Endodermal cell (in vitro differentiated cells): ENCODE measurements at regions not wholly inside any gene's neighbourhood (a gene's known extent, or its start where the extent isn't known, plus 50 kb on each side); places are given as distances from the start of the nearest gene placed in this dataset.

ENCODE experiments used
- DNase-seq: peaks from one replicate; pipeline ENCODE4 v3.0.0-alpha.2; 2017
- H3K27ac ChIP-seq: 2 replicates; pipeline ENCODE4 v1.5.1; 2013; ENCODE audit warnings: mild to moderate bottlenecking, low read depth, low read length, moderate library complexity
- H3K27me3 ChIP-seq: 2 replicates; pipeline ENCODE4 v1.6.1; 2013; ENCODE audit warnings: mild to moderate bottlenecking, low read length, moderate library complexity; ENCODE audit not compliant: insufficient read depth, control insufficient read depth, poor library complexity, severe bottlenecking
- H3K36me3 ChIP-seq: 2 replicates; pipeline ENCODE4 v1.7.0; 2013; ENCODE audit warnings: mild to moderate bottlenecking, low read length, moderate library complexity; ENCODE audit not compliant: control insufficient read depth, insufficient read depth
- H3K4me1 ChIP-seq: one replicate; pipeline ENCODE4 v1.7.0; 2013; ENCODE audit warnings: low read length; ENCODE audit not compliant: control insufficient read depth, insufficient read depth
- H3K4me3 ChIP-seq: 2 replicates; pipeline ENCODE4 v1.5.1; 2013; ENCODE audit warnings: mild to moderate bottlenecking, low read length, moderate library complexity
- H3K9ac ChIP-seq: 2 replicates; pipeline ENCODE4 v1.6.1; 2013; ENCODE audit warnings: mild to moderate bottlenecking, low read length, moderate library complexity; ENCODE audit not compliant: poor library complexity, severe bottlenecking; ENCODE audit errors: extremely low read depth
- H3K9me3 ChIP-seq: 2 replicates; pipeline ENCODE4 v1.6.1; 2013; ENCODE audit warnings: mild to moderate bottlenecking, low read length, moderate library complexity; ENCODE audit not compliant: control insufficient read depth
- H3K27ac Mint-ChIP-seq: 2 replicates; pipeline ENCODE4 v1.8.0; 2020; ENCODE audit warnings: mixed read lengths
- H3K27me3 Mint-ChIP-seq: 2 replicates; pipeline ENCODE4 v1.8.0; 2021; ENCODE audit warnings: mild to moderate bottlenecking, mixed read lengths; ENCODE audit not compliant: insufficient read depth
- H3K36me3 Mint-ChIP-seq: 2 replicates; pipeline ENCODE4 v1.8.0; 2020; ENCODE audit warnings: low read depth, mixed read lengths
- H3K4me1 Mint-ChIP-seq: 2 replicates; pipeline ENCODE4 v1.8.0; 2020; ENCODE audit warnings: mixed read lengths
- H3K4me3 Mint-ChIP-seq: 2 replicates; pipeline ENCODE4 v1.8.0; 2020; ENCODE audit warnings: mild to moderate bottlenecking, moderate library complexity, mixed read lengths
- H3K9me3 Mint-ChIP-seq: 2 replicates; pipeline ENCODE4 v1.8.0; 2020; ENCODE audit warnings: mild to moderate bottlenecking, mixed read lengths
- CTCF ChIP-seq: fragments of 200-600 bp; sonication (generic); conservative IDR thresholded peaks from 2 replicates; pipeline ENCODE4 v1.5.0; 2021; ENCODE audit warnings: antibody characterized with exemption, mild to moderate bottlenecking
- WGBS, 2 experiments: methylation state at CpG; one replicate each; pipeline versions ENCODE4 v1.1.5 to v1.1.7; 2013; ENCODE audit warnings: missing lambda C conversion rate in 2 of 2, mixed read lengths in 1 of 2; ENCODE audit not compliant: insufficient coverage in 1 of 2, insufficient read length in 1 of 2; 5-methylcytosine and 5-hydroxymethylcytosine counted together

GRCh38 chr22:27692243-27692642 is 109.3 kb downstream of the MN1 start:
- no peak overlapping the region for H3K27ac Mint-ChIP-seq
- H3K36me3 ChIP-seq: no peaks in the 10 kb centered on the region
- no peaks in the 10 kb centered on the region for H3K27me3 Mint-ChIP-seq
- peaks cover 17% of the 10 kb centered on the region for H3K4me1 Mint-ChIP-seq
- no peak overlapping the region for H3K9ac ChIP-seq
- H3K9me3 Mint-ChIP-seq: peaks cover 6% of the 10 kb centered on the region
- H3K4me1 ChIP-seq: no peaks in the 10 kb centered on the region
- peaks cover 26% of the 10 kb centered on the region for H3K36me3 Mint-ChIP-seq
- peaks cover 4% of the 10 kb centered on the region for H3K9me3 ChIP-seq
- DNase-seq: no peak
- 72 to 84% methylated on average over 3 to 4 of the region's 4 CpGs for WGBS, 2 experiments
- no peak overlapping the region for H3K4me3 ChIP-seq
- H3K27ac ChIP-seq: no peak overlapping the region
- H3K4me3 Mint-ChIP-seq: no peak overlapping the region
- peak; percentile 41 for TF ChIP-seq CTCF
- no peaks in the 10 kb centered on the region for H3K27me3 ChIP-seq

GRCh38 chr22:27695925-27696324 is 105.6 kb downstream of the MN1 start:
- Histone ChIP-seq H3K9ac (no peak overlapping the region), H3K4me3 (no peak overlapping the region), H3K27ac (no peak overlapping the region), H3K36me3 (no peaks in the 10 kb centered on the region), H3K9me3 (peaks cover 11% of the 10 kb centered on the region), H3K27me3 (no peaks in the 10 kb centered on the region), H3K4me1 (no peaks in the 10 kb centered on the region)
- no peak overlapping the region for H3K4me3 Mint-ChIP-seq
- H3K27me3 Mint-ChIP-seq: no peaks in the 10 kb centered on the region
- TF ChIP-seq CTCF: no peak
- 88 to 93% methylated on average over 3 of the region's 3 CpGs for WGBS, 2 experiments
- H3K27ac Mint-ChIP-seq: no peak overlapping the region
- peaks cover 9% of the 10 kb centered on the region for H3K9me3 Mint-ChIP-seq
- peaks cover 14% of the 10 kb centered on the region for H3K36me3 Mint-ChIP-seq
- peaks cover 17% of the 10 kb centered on the region for H3K4me1 Mint-ChIP-seq
- no peak for DNase-seq

- peaks cover 11% of the 10 kb centered on the region for H3K9me3 ChIP-seq
- 77 to 82% methylated on average over 5 to 8 of the region's 8 CpGs for WGBS, 2 experiments
- peaks cover 22% of the 10 kb centered on the region for H3K36me3 Mint-ChIP-seq
Observed at GRCh38 chr22:27697888-27698287, 103.7 kb downstream of the MN1 start.

More at GRCh38 chr22:27697888-27698287, 103.7 kb downstream of the MN1 start:
- Mint-ChIP-seq H3K27ac (no peak overlapping the region), H3K9me3 (peaks cover 20% of the 10 kb centered on the region), H3K4me1 (peaks cover 12% of the 10 kb centered on the region), H3K4me3 (no peak overlapping the region), H3K27me3 (no peaks in the 10 kb centered on the region)
- H3K4me3 ChIP-seq: no peak overlapping the region
- H3K4me1 ChIP-seq: no peaks in the 10 kb centered on the region
- no peak for DNase-seq
- H3K36me3 ChIP-seq: no peaks in the 10 kb centered on the region
- no peak overlapping the region for H3K27ac ChIP-seq
- no peak overlapping the region for H3K9ac ChIP-seq
- no peaks in the 10 kb centered on the region for H3K27me3 ChIP-seq
- TF ChIP-seq CTCF: no peak
